PFSK-1 (cell line): ENCODE measurements at regions not wholly inside any gene's neighbourhood (a gene's known extent, or its start where the extent isn't known, plus 50 kb on each side); places are given as distances from the start of the nearest gene placed in this dataset.

Experiments used
- FOXP2 ChIP-seq: optimal IDR thresholded peaks from 2 replicates; pipeline ENCODE3; 2011; ENCODE audit warnings: borderline replicate concordance, control low read depth, inconsistent platforms; ENCODE audit not compliant: insufficient read depth; ENCODE audit errors: extremely low read length, extremely low read depth
- POLR2AphosphoS5 ChIP-seq: IDR thresholded peaks from 2 replicates; pipeline ENCODE4 v1.6.1; 2012; ENCODE audit warnings: low read depth, mild to moderate bottlenecking, control low read depth, low read length, moderate library complexity
- REST ChIP-seq, 2 experiments: IDR thresholded peaks; 2 replicates each; pipeline versions ENCODE4 v1.6.1 to v1.8.0; 2011 to 2012; ENCODE audit warnings: low read depth in 2 of 2, low read length in 2 of 2, control low read depth in 1 of 2, inconsistent platforms in 1 of 2, mild to moderate bottlenecking in 1 of 2, moderate library complexity in 1 of 2; ENCODE audit not compliant: insufficient read depth in 1 of 2
- SIN3A ChIP-seq: IDR thresholded peaks from 2 replicates; pipeline ENCODE4 v1.6.1; 2012; ENCODE audit warnings: mild to moderate bottlenecking, low read length, moderate library complexity, borderline replicate concordance; ENCODE audit not compliant: insufficient read depth
- TAF1 ChIP-seq: IDR thresholded peaks from 2 replicates; pipeline ENCODE4 v1.6.1; 2012; ENCODE audit warnings: low read length, control low read depth, borderline replicate concordance; ENCODE audit not compliant: insufficient read depth

- TF ChIP-seq REST (IDR thresholded peaks at IDR 0.05; ENCODE audit: insufficient read depth in 1 of 2, low read depth in 2 of 2, low read length in 2 of 2), result no peak
Measured at GRCh38 chr4:33061727-33062126, 2341.6 kb downstream of the PCDH7 start.

GRCh38 chr4:33062155-33062806 is 2342.1 kb downstream of the PCDH7 start:
- TF ChIP-seq REST (IDR thresholded peaks at IDR 0.05; ENCODE audit: insufficient read depth in 1 of 2, low read depth in 2 of 2, low read length in 2 of 2) (no peak), FOXP2 (no peak), SIN3A (no peak), TAF1 (no peak), POLR2AphosphoS5 (no peak)

- no peak for TF ChIP-seq POLR2AphosphoS5
- no peak for TF ChIP-seq TAF1
- no peak for TF ChIP-seq SIN3A
- TF ChIP-seq FOXP2, result no peak
Measured at GRCh38 chr4:33063241-33063640, 2343.1 kb downstream of the PCDH7 start.

- TF ChIP-seq REST (IDR thresholded peaks at IDR 0.05; ENCODE audit: insufficient read depth in 1 of 2, low read depth in 2 of 2, low read length in 2 of 2) (no peak), TAF1 (no peak), POLR2AphosphoS5 (no peak), FOXP2 (no peak), SIN3A (no peak)
Measured at GRCh38 chr4:33064238-33064637, 2344.1 kb downstream of the PCDH7 start.

- TF ChIP-seq TAF1 (no peak), POLR2AphosphoS5 (no peak), SIN3A (no peak), REST (IDR thresholded peaks at IDR 0.05; ENCODE audit: insufficient read depth in 1 of 2, low read depth in 2 of 2, low read length in 2 of 2) (no peak), FOXP2 (no peak)
Measured at GRCh38 chr4:33065749-33066148, 2345.6 kb downstream of the PCDH7 start.

- TF ChIP-seq FOXP2, result no peak
Measured at GRCh38 chr4:33067221-33067620, 2347.1 kb downstream of the PCDH7 start.
